Effector memory CD4-positive, alpha-beta T cell (primary cell): ENCODE measurements at regions not wholly inside any gene's neighbourhood (a gene's known extent, or its start where the extent isn't known, plus 50 kb on each side); places are given as distances from the start of the nearest gene placed in this dataset.
"Not testable (repeated sequence)": the region's sequence is repeated elsewhere in the genome, so short reads cannot be mapped to it uniquely, and the experiment has no call there.

Experiments
- DNase-seq, 3 donors: peaks; one replicate each; pipeline ENCODE4 v3.0.0-alpha.2; 2020
- H3K27ac ChIP-seq: 2 replicates; pipeline ENCODE4 v1.7.0; 2013; ENCODE audit warnings: mild to moderate bottlenecking, low read length, moderate library complexity; ENCODE audit not compliant: insufficient read depth, poor library complexity, severe bottlenecking
- H3K27me3 ChIP-seq: replicated peaks from 2 replicates; pipeline ENCODE4 v1.7.0; 2013; ENCODE audit warnings: mild to moderate bottlenecking, low read length; ENCODE audit not compliant: insufficient read depth, control insufficient read depth, poor library complexity, severe bottlenecking
- H3K36me3 ChIP-seq: 2 replicates; pipeline ENCODE4 v1.7.0; 2013; ENCODE audit warnings: mild to moderate bottlenecking, low read length, moderate library complexity; ENCODE audit not compliant: control insufficient read depth, insufficient read depth
- H3K4me1 ChIP-seq: 2 replicates; pipeline ENCODE4 v1.7.0; 2013; ENCODE audit warnings: low read length, mild to moderate bottlenecking; ENCODE audit not compliant: control insufficient read depth, insufficient read depth, poor library complexity, severe bottlenecking
- H3K4me3 ChIP-seq: 2 replicates; pipeline ENCODE4 v1.7.0; 2013; ENCODE audit warnings: low read length, low read depth, mild to moderate bottlenecking; ENCODE audit not compliant: insufficient read depth, poor library complexity, severe bottlenecking
- H3K9me3 ChIP-seq: 2 replicates; pipeline ENCODE4 v1.7.0; 2013; ENCODE audit warnings: mild to moderate bottlenecking, low read length, moderate library complexity; ENCODE audit not compliant: control insufficient read depth

DNA sequence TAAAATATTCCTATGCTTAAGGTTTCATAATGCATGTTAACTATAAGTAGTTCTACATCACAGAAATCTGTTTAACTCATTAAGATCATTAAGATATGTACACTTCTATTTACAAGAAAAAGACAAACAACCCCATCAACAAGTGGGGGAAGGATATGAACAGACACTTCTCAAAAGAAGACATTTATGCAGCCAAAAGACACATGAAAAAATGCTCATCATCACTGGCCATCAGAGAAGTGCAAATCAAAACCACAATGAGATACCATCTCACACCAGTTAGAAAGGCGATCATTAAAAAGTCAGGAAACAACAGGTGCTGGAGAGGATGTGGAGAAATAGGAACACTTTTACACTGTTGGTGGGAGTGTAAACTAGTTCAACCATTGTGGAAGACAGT lies 1084.3 kb downstream of the GATA3 start:
- H3K9me3 ChIP-seq, DNase-seq, H3K27me3 ChIP-seq, H3K4me3 ChIP-seq, H3K4me1 ChIP-seq, H3K27ac ChIP-seq, H3K36me3 ChIP-seq: not testable (repeated sequence)

DNA sequence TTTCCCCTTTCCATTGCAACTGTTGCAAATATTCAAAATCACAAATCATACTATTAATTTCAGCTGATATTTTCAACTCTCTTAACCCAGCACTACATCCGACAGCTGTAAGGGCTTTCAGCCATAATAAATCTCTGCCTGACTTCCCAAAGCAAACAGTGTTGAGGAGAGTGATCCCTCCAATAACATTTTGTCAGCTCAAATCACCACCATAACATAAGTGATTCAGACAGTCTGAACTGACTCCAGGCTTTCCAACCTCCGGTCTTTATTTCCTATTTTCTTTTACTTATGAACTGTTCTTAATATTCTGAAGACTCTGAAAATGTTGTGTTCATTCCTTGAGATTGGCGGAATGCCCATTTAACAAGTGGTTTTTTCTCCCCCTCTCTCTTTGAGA lies 1085.9 kb downstream of the GATA3 start:
- no peak for DNase-seq

DNA sequence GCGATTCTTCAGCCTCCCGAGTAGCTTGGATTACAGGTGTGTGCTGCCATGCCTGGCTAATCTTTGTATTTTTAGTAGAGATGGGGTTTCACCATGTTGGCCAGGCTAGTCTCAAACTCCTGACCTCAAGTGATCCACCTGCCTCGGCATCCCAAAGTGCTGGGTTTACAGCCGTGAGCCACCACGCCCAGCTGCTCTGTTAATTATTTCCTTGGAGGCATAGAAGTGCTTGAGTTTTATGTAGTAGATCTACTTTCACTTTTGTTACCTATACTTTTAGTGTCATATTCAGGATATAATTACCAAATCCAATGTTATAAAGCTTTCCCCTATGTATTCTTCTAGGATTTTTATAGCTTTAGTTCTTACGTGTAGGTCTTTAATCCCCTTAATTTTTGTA lies 1093.0 kb downstream of the GATA3 start:
- H3K4me3 ChIP-seq: no peak overlapping the region
- H3K27me3 ChIP-seq: no peaks in the 10 kb centered on the region
- no peak overlapping the region for H3K27ac ChIP-seq
- no peaks in the 10 kb centered on the region for H3K36me3 ChIP-seq
- no peaks in the 10 kb centered on the region for H3K4me1 ChIP-seq
- no peaks in the 10 kb centered on the region for H3K9me3 ChIP-seq
- no peak for DNase-seq

More for the DNA sequence above, 1085.9 kb downstream of the GATA3 start:
- no peak overlapping the region for H3K4me3 ChIP-seq
- H3K27ac ChIP-seq: no peak overlapping the region
- H3K27me3 ChIP-seq: no peaks in the 10 kb centered on the region
- no peaks in the 10 kb centered on the region for H3K9me3 ChIP-seq
- no peaks in the 10 kb centered on the region for H3K36me3 ChIP-seq
- no peaks in the 10 kb centered on the region for H3K4me1 ChIP-seq

DNA sequence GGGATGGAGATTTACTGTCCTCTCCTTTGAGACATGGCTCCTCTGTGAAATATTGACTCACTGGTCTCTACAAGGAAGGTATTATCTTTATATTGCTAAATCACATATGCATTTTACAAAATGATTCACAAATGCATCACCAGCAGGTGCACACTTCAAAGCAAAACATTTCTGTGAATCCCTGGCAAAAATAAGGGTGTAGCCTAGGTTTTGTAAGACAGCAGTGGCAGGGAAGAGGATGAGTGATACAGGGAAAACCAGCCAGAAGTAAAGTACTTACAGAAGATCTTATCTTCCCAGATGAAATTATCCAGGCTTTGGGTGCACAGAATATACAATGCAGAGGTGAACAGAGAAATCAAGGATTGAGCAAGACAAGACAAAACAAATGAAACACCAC lies 1094.6 kb downstream of the GATA3 start:
- H3K9me3 ChIP-seq: no peaks in the 10 kb centered on the region
- DNase-seq: no peak
- H3K27ac ChIP-seq: no peak overlapping the region
- no peaks in the 10 kb centered on the region for H3K4me1 ChIP-seq
- H3K27me3 ChIP-seq: no peaks in the 10 kb centered on the region
- H3K36me3 ChIP-seq: no peaks in the 10 kb centered on the region
- H3K4me3 ChIP-seq: no peak overlapping the region

DNA sequence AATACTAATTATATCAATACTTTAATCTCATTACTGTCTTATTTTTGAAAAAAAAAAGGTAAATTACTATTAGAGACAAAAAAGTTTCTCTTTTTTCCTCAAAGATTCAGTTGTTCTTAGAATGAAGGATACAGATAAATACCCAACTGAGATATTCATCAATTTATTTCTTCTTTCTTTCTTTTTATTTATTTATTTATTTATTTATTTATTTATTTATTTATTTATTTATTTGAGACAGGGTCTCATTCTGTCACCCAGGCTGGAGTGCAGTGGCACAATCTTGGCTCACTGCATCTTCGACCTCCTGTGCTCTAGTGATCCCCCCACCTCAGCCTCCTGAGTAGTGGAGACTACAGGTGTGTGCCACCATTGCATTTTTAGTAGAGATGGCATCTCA lies 1098.6 kb downstream of the GATA3 start:
- DNase-seq, H3K4me3 ChIP-seq, H3K27ac ChIP-seq, H3K9me3 ChIP-seq, H3K36me3 ChIP-seq, H3K27me3 ChIP-seq, H3K4me1 ChIP-seq: not testable (repeated sequence)

DNA sequence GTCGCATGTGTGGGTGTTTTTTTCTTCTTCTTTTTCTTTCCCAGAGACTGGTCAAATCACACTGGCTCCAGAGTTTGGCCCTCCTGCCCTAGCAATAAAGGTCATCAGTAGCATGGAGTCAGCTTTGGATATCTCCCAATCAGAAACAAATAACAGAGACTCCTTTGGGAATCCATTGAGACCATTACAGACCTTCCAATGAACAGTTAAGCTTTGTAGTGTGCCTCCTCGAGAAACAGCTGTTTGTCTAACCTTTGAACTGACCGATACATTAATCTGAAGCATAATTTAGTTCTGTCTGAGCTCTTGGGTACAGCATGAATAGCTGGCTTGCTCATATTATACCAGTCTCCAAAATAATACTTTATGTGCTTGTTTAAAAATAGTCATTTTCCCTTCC lies 1103.2 kb downstream of the GATA3 start:
- Histone ChIP-seq H3K27me3 (no peaks in the 10 kb centered on the region), H3K36me3 (no peaks in the 10 kb centered on the region), H3K4me1 (no peaks in the 10 kb centered on the region), H3K27ac (no peak overlapping the region), H3K4me3 (no peak overlapping the region), H3K9me3 (no peaks in the 10 kb centered on the region)
- no peak for DNase-seq

DNA sequence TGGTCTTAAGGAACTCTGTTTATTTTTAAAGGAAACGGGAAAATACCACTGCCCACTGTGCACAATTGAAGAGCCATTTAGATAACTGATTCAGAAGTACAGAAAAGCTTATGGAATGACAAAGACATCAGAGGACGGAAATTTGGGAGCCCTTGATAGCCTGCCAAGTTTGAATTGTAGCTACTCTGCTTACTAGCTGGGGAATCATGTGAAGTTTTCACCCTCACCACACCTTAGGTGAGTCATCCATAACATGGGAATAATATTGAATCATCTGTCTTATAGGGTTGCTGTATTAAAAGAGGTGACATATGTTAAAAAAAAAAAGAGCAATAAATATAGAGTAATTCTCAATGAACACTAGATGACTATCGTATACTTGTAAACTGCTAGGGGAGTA lies 1104.2 kb downstream of the GATA3 start:
- no peak for DNase-seq
- Histone ChIP-seq H3K36me3 (no peaks in the 10 kb centered on the region), H3K27ac (no peak overlapping the region), H3K4me3 (no peak overlapping the region), H3K9me3 (no peaks in the 10 kb centered on the region), H3K27me3 (no peaks in the 10 kb centered on the region), H3K4me1 (no peaks in the 10 kb centered on the region)

DNA sequence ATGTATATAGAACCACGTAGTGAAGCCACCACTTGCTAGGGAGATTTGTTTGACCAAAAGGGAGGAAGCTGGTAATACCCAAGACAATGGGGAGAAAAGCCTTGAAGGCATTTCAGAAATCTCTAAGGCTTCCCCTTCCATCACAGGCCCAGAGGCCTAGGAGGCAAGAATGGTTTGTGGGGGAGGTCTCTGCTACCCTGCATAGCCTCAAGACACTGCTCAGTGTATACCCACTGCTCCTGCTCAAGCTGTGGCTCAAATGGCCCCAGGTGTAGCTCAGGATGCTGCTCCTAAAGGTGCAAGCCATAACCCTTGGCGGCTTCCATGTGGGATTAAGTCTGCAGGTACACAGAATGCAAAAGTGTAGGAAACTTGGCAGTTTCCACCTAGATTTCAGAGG lies 1105.8 kb downstream of the GATA3 start:
- Histone ChIP-seq H3K27ac (no peak overlapping the region), H3K4me1 (no peaks in the 10 kb centered on the region), H3K4me3 (no peak overlapping the region), H3K36me3 (no peaks in the 10 kb centered on the region), H3K27me3 (no peaks in the 10 kb centered on the region), H3K9me3 (no peaks in the 10 kb centered on the region)
- DNase-seq: no peak

DNA sequence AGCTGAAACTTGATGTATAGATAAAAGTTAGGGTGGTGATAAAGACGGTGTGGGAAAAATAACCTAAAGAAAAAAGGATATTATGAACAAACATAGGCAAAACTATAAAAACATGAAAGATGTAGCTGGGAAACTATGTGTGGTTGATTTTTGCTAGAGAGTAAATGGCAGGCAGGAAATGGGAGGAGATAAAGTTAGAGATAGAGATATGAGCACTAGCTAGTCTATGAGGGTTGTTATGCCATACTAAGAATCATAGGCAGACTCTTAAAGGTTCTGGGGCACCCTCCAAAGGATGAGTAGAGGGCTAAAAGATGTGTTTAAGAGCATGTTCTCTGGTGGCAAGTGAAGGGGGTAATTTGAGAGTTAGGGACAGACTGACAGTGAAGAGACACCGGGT lies 1109.2 kb downstream of the GATA3 start:
- H3K36me3 ChIP-seq: no peaks in the 10 kb centered on the region
- no peak overlapping the region for H3K4me3 ChIP-seq
- no peaks in the 10 kb centered on the region for H3K9me3 ChIP-seq
- H3K4me1 ChIP-seq: no peaks in the 10 kb centered on the region
- no peak overlapping the region for H3K27ac ChIP-seq
- DNase-seq: no peak
- no peaks in the 10 kb centered on the region for H3K27me3 ChIP-seq

DNA sequence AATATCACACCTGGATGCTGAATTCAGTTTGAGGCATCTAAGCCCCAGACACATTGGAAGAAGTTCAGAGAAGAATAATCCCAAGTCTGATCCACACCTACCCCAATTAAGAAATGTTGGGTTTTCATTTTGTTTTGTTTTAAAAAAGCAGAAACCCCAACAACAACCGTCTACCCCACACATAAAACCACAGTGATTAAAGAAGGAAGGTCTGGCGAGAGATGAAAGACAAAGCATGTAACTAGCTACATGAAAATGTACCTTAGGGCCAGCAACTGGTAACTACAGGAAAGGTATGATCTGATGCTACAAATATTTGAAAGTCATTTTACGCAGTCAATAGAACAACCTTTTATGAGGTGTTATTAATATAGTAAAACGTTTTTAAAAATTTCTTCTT lies 1112.3 kb downstream of the GATA3 start:
- Histone ChIP-seq H3K9me3 (no peaks in the 10 kb centered on the region), H3K4me1 (no peaks in the 10 kb centered on the region), H3K4me3 (no peak overlapping the region), H3K36me3 (no peaks in the 10 kb centered on the region), H3K27ac (no peak overlapping the region), H3K27me3 (no peaks in the 10 kb centered on the region)
- no peak for DNase-seq

DNA sequence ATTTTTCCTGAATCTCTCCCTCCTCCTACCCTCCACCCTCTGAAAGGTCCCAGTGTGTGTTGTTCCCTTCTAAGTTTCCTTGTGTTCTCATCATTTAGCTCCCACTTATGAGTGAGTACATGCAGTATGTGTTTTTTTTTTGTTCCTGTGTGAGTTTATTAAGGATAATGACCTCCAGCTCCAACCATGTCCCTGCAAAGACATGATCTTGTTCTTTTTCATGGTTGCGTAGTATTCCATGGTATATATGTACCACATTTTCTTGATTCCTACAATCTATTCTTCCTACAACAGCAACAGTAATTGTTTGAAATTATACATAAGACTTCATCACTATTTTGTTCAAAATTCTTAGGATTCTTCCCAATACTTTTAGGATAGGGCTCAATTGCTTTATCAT lies 1117.8 kb downstream of the GATA3 start:
- H3K36me3 ChIP-seq: no peaks in the 10 kb centered on the region
- H3K27ac ChIP-seq: no peak overlapping the region
- H3K27me3 ChIP-seq: no peaks in the 10 kb centered on the region
- no peak overlapping the region for H3K4me3 ChIP-seq
- no peak for DNase-seq
- no peaks in the 10 kb centered on the region for H3K9me3 ChIP-seq
- no peaks in the 10 kb centered on the region for H3K4me1 ChIP-seq
